ENCODE measurements at regions not wholly inside any gene's neighbourhood (a gene's known extent, or its start where the extent isn't known, plus 50 kb on each side); places are given as distances from the start of the nearest gene placed in this dataset.

- TF ChIP-seq, protein P1, sequence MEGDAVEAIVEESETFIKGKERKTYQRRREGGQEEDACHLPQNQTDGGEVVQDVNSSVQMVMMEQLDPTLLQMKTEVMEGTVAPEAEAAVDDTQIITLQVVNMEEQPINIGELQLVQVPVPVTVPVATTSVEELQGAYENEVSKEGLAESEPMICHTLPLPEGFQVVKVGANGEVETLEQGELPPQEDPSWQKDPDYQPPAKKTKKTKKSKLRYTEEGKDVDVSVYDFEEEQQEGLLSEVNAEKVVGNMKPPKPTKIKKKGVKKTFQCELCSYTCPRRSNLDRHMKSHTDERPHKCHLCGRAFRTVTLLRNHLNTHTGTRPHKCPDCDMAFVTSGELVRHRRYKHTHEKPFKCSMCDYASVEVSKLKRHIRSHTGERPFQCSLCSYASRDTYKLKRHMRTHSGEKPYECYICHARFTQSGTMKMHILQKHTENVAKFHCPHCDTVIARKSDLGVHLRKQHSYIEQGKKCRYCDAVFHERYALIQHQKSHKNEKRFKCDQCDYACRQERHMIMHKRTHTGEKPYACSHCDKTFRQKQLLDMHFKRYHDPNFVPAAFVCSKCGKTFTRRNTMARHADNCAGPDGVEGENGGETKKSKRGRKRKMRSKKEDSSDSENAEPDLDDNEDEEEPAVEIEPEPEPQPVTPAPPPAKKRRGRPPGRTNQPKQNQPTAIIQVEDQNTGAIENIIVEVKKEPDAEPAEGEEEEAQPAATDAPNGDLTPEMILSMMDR (conservative IDR thresholded peaks at IDR 0.05) = no peak
These were observed 129.2 kb upstream of the PCSK2 start for GRCh38 chr20:17097603-17098002.

More at GRCh38 chr20:17097603-17098002, 129.2 kb upstream of the PCSK2 start:
- no peaks in the 10 kb centered on the region for H3K9me3 ChIP-seq (ENCODE audit: control insufficient read depth, low read depth, low read length)
- H3K4me1 ChIP-seq (ENCODE audit: insufficient read depth, low read length) = no peaks in the 10 kb centered on the region
- no peaks in the 10 kb centered on the region for H4K20me1 ChIP-seq (ENCODE audit: control insufficient read depth, insufficient read depth, insufficient read length)
- no peak overlapping the region for H3K27ac ChIP-seq (ENCODE audit: insufficient read length, low read depth, low read length)
- Mint-ChIP-seq H3K27ac (no peak overlapping the region), H3K4me3 (no peak overlapping the region), H3K9me3 (no peaks in the 10 kb centered on the region), H3K36me3 (ENCODE audit: insufficient read depth in 1 of 3, low read depth in 3 of 3) (no peaks in the 10 kb centered on the region), H3K27me3 (ENCODE audit: low read depth) (no peaks in the 10 kb centered on the region), H3K4me1 (peaks cover 0 to 4% of the 10 kb centered on the region in 2 experiments; a peak in 1 of 4 replicates)
- H3K23ac ChIP-seq (ENCODE audit: insufficient read length, low read depth, low read length) = no peak overlapping the region
- H2BK12ac ChIP-seq (ENCODE audit: insufficient read length, low read depth, low read length) = no peak overlapping the region
- no peak overlapping the region for H4K8ac ChIP-seq (replicated peaks; ENCODE audit: insufficient read length, low read depth, low read length)
- no peak overlapping the region for H3T11ph ChIP-seq (ENCODE audit: low read length)
- H3K4me2 ChIP-seq (ENCODE audit: insufficient read depth, insufficient read length, low read length) = no peak overlapping the region
- no peak overlapping the region for H2AFZ ChIP-seq (ENCODE audit: low read length)
- no peak overlapping the region for H3K56ac ChIP-seq (ENCODE audit: insufficient read length, low read depth, low read length)
- H3K27me3 ChIP-seq (ENCODE audit: insufficient read depth, low read length) = no peaks in the 10 kb centered on the region
- no peaks in the 10 kb centered on the region for H3K23me2 ChIP-seq (ENCODE audit: insufficient read length, low read depth, low read length, poor library complexity, severe bottlenecking)
- DNase-seq = no peak
- H4K91ac ChIP-seq (ENCODE audit: insufficient read length, low read depth, low read length) = no peak overlapping the region
- no peak overlapping the region for H2BK5ac ChIP-seq (ENCODE audit: insufficient read length, low read length)
- no peak overlapping the region for H3K9ac ChIP-seq (ENCODE audit: extremely low read depth, insufficient read length, low read length)
- no peaks in the 10 kb centered on the region for H3K79me1 ChIP-seq (ENCODE audit: insufficient read depth, low read depth, low read length, poor library complexity, severe bottlenecking)
- H3K79me2 ChIP-seq (ENCODE audit: insufficient read depth, low read length) = no peaks in the 10 kb centered on the region
- WGBS (ENCODE audit: extremely low coverage, insufficient read length, low lambda C conversion rate) = no CpG with 5 or more reads among the region's 4 CpGs
- no peak overlapping the region for H2BK15ac ChIP-seq (ENCODE audit: low read depth, low read length)
- no peak overlapping the region for H2AK5ac ChIP-seq (ENCODE audit: insufficient read length, low read length)
- H3K4ac ChIP-seq (ENCODE audit: low read depth, low read length) = no peak overlapping the region
- no peak overlapping the region for H3K18ac ChIP-seq (ENCODE audit: insufficient read length, low read depth, low read length)
- no peak overlapping the region for H3K14ac ChIP-seq (ENCODE audit: insufficient read depth, low read length)
- no peak overlapping the region for H2BK120ac ChIP-seq (ENCODE audit: low read depth, low read length, poor library complexity, severe bottlenecking)
- no peak overlapping the region for H2BK20ac ChIP-seq (ENCODE audit: low read depth, low read length, poor library complexity, severe bottlenecking)
- no peak overlapping the region for H4K5ac ChIP-seq (ENCODE audit: insufficient read length, low read depth, low read length)

Measured in H9 (cell line).